HepG2 (cell line): ENCODE measurements at regions not wholly inside any gene's neighbourhood (a gene's known extent, or its start where the extent isn't known, plus 50 kb on each side); places are given as distances from the start of the nearest gene placed in this dataset.

Source experiments
- ATAC-seq: fragments of 200-7000 bp; cut with Tn5 transposase; 3 replicates; pipeline ENCODE4 v1.9.1; 2020; ENCODE audit warnings: mild to moderate bottlenecking, moderate library complexity
- BruUV-seq: library from RNA; stranded (reverse); fragments of 400-500 nt; replicated peaks from 2 replicates; lab custom pipeline; 2021; lab: Mats Ljungman, UMichigan
- CTCF ChIA-PET: fragments of 300-600 bp; formaldehyde crosslinking; extraction: SDS; loops from one replicate; lab custom pipeline; 2021; ENCODE audit warnings: low total read pairs, inconsistent platforms, low intra/inter-chr PET ratio; lab: Yijun Ruan, JAX
- POLR2A ChIA-PET: fragments of 350-600 bp; sonication (Branson Sonifier 250); formaldehyde crosslinking; loops from one replicate; lab custom pipeline; 2020; ENCODE audit warnings: antibody characterized with exemption, inconsistent platforms; lab: Yijun Ruan, JAX
- DNase-seq: peaks from one replicate; pipeline ENCODE4 v3.0.0-alpha.2; 2015; ENCODE audit warnings: low spot score
- FAIRE-seq: peaks from 3 replicates; lab custom pipeline; 2011; peaks lifted over from hg19 to GRCh38; lab: Jason Lieb, UNC
- H2AFZ ChIP-seq: one replicate; pipeline ENCODE4 v1.6.1; 2011; ENCODE audit warnings: low read length, inconsistent platforms
- H3K27ac ChIP-seq: fragments of 300-600 bp; 3 replicates; pipeline ENCODE4 v1.8.0; 2011; ENCODE audit warnings: mixed run types, mild to moderate bottlenecking, mixed read lengths, low read length, inconsistent platforms; ENCODE audit not compliant: insufficient read depth; ENCODE audit errors: extremely low read length
- H3K27me3 ChIP-seq, 2 experiments: fragments of 200-600 bp in 1 of 2; 2 replicates in 1 of 2; 3 replicates in 1 of 2; pipeline versions ENCODE4 v1.6.0 to v1.8.0; 2011; ENCODE audit warnings: low read length in 2 of 2, mild to moderate bottlenecking in 2 of 2, moderate library complexity in 2 of 2, inconsistent platforms in 1 of 2; ENCODE audit not compliant: insufficient read depth in 2 of 2, control insufficient read depth in 1 of 2
- H3K36me3 ChIP-seq, 2 experiments: fragments of 200-600 bp in 1 of 2; replicated peaks in 1 of 2; 2 replicates in 1 of 2; 3 replicates in 1 of 2; pipeline versions ENCODE4 v1.5.1 to v1.8.0; 2011; ENCODE audit warnings: low read length in 2 of 2, inconsistent platforms in 1 of 2; ENCODE audit not compliant: insufficient read depth in 2 of 2, control insufficient read depth in 1 of 2
- H3K4me1 ChIP-seq: 2 replicates; pipeline ENCODE4 v1.5.1; 2012; ENCODE audit warnings: low read length, inconsistent platforms; ENCODE audit not compliant: insufficient read depth
- H3K4me2 ChIP-seq: 2 replicates; pipeline ENCODE4 v1.6.0; 2011; ENCODE audit warnings: low read depth, low read length, inconsistent platforms
- H3K4me3 ChIP-seq, 3 experiments: fragments of 200-600 bp in 1 of 3; sonication (generic), shearing (Covaris generic) in 1 of 3; replicated peaks in 1 of 3; 2 replicates each; pipeline ENCODE4 v1.5.1; 2011 to 2016; ENCODE audit warnings: low read length in 3 of 3, inconsistent platforms in 2 of 3, low read depth in 2 of 3, mild to moderate bottlenecking in 2 of 3, control low read depth in 1 of 3, mixed read lengths in 1 of 3; ENCODE audit not compliant: insufficient read depth in 1 of 3
- H3K79me2 ChIP-seq: one replicate; pipeline ENCODE4 v1.6.1; 2011; ENCODE audit warnings: low read length, inconsistent platforms; ENCODE audit not compliant: insufficient read depth
- H3K9ac ChIP-seq: 2 replicates; pipeline ENCODE4 v1.6.0; 2011; ENCODE audit warnings: mild to moderate bottlenecking, low read depth, low read length, inconsistent platforms; ENCODE audit not compliant: insufficient read depth
- H3K9me3 ChIP-seq: 2 replicates; pipeline ENCODE4 v1.5.1; 2012; ENCODE audit warnings: mild to moderate bottlenecking, low read length
- H4K20me1 ChIP-seq: 2 replicates; pipeline ENCODE4 v1.6.0; 2011; ENCODE audit warnings: inconsistent platforms, mild to moderate bottlenecking, low read length, moderate library complexity; ENCODE audit not compliant: insufficient read depth
- ATF4 ChIP-seq, 2 experiments: fragments of 450-650 bp in 1 of 2; sonication (generic) in 1 of 2; formaldehyde crosslinking; IDR thresholded peaks; 2 replicates each; pipeline versions ENCODE4 v1.5.0 to v1.8.0; 2020 to 2022; ENCODE audit warnings: mild to moderate bottlenecking in 1 of 2, missing genetic modification reagents in 1 of 2
- HCFC1 ChIP-seq: fragments of 150-350 bp; IDR thresholded peaks from 2 replicates; pipeline ENCODE4 v1.6.1; 2014; ENCODE audit warnings: low read depth, low read length
- HIC2 ChIP-seq: sonication (generic); formaldehyde crosslinking; IDR thresholded peaks from 2 replicates; pipeline ENCODE4 v1.9.0; 2022; ENCODE audit warnings: low read depth, missing genetic modification reagents
- IRF1 ChIP-seq: sonication (generic); formaldehyde crosslinking; IDR thresholded peaks from 2 replicates; pipeline ENCODE4 v1.4.0; 2020; ENCODE audit warnings: low read depth, mild to moderate bottlenecking, missing genetic modification reagents
- KLF16 ChIP-seq, 2 experiments: sonication (generic) in 1 of 2; formaldehyde crosslinking in 1 of 2; IDR thresholded peaks; 2 replicates each; pipeline versions ENCODE4 v1.6.1 to v1.8.0; 2016 to 2023; ENCODE audit warnings: missing genetic modification reagents in 2 of 2, missing compliant biosample characterization in 1 of 2
- NFRKB ChIP-seq: fragments of 450-650 bp; IDR thresholded peaks from 2 replicates; pipeline ENCODE4 v1.6.1; 2017
- NONO ChIP-seq, 2 experiments: fragments of 450-650 bp in 1 of 2; sonication (generic) in 1 of 2; formaldehyde crosslinking in 1 of 2; IDR thresholded peaks in 1 of 2; conservative IDR thresholded peaks in 1 of 2; 2 replicates each; pipeline versions ENCODE4 v1.6.1 to v1.8.0; 2017 to 2022; ENCODE audit warnings: mild to moderate bottlenecking in 1 of 2, missing genetic modification reagents in 1 of 2, moderate library complexity in 1 of 2
- POLR2A ChIP-seq, 2 experiments: IDR thresholded peaks; 2 replicates each; pipeline ENCODE4 v1.6.1; 2011; ENCODE audit warnings: low read depth in 2 of 2, low read length in 2 of 2, mild to moderate bottlenecking in 1 of 2, moderate library complexity in 1 of 2; ENCODE audit not compliant: insufficient read depth in 1 of 2
- SMAD9 ChIP-seq: sonication (generic); formaldehyde crosslinking; IDR thresholded peaks from 2 replicates; pipeline ENCODE4 v1.5.1; 2020; ENCODE audit warnings: mild to moderate bottlenecking, missing genetic modification reagents
- SMARCC2 ChIP-seq: fragments of 450-650 bp; IDR thresholded peaks from 2 replicates; pipeline ENCODE4 v1.6.1; 2017; ENCODE audit warnings: antibody characterized with exemption, mild to moderate bottlenecking
- SSRP1 ChIP-seq: IDR thresholded peaks from 2 replicates; pipeline ENCODE4 v1.6.1; 2016; ENCODE audit warnings: control low read depth
- STAT5B ChIP-seq: sonication (generic); formaldehyde crosslinking; IDR thresholded peaks from 2 replicates; pipeline ENCODE4 v1.4.0; 2020; ENCODE audit warnings: missing genetic modification reagents
- TP53 ChIP-seq: sonication (generic); formaldehyde crosslinking; conservative IDR thresholded peaks from 2 replicates; pipeline ENCODE4 v1.4.0; 2020; ENCODE audit warnings: missing genetic modification reagents
- YEATS4 ChIP-seq: sonication (generic); formaldehyde crosslinking; IDR thresholded peaks from 2 replicates; pipeline ENCODE4 v1.4.0; 2020; ENCODE audit warnings: missing genetic modification reagents, borderline replicate concordance
- ZBTB44 ChIP-seq: sonication (generic); formaldehyde crosslinking; IDR thresholded peaks from 2 replicates; pipeline ENCODE4 v1.4.0; 2020; ENCODE audit warnings: missing genetic modification reagents
- ZFP36L1 ChIP-seq: sonication (generic); formaldehyde crosslinking; IDR thresholded peaks from 2 replicates; pipeline ENCODE4 v1.8.0; 2022; ENCODE audit warnings: mild to moderate bottlenecking, missing genetic modification reagents, moderate library complexity
- ZMAT3 ChIP-seq: sonication (generic); formaldehyde crosslinking; conservative IDR thresholded peaks from 2 replicates; pipeline ENCODE4 v1.7.0; 2021; ENCODE audit warnings: missing genetic modification reagents
- ZNF546 ChIP-seq: sonication (generic); formaldehyde crosslinking; conservative IDR thresholded peaks from 2 replicates; pipeline ENCODE4 v1.8.1; 2023; ENCODE audit warnings: mild to moderate bottlenecking, missing genetic modification reagents
- WGBS: methylation state at CpG from one replicate; pipeline ENCODE4 v1.1.6; 2017; ENCODE audit warnings: low lambda C conversion rate; 5-methylcytosine and 5-hydroxymethylcytosine counted together
- in situ Hi-C: cut with HindIII; loops from 2 replicates; pipeline ENCODE4 v1.10.0; 2017; ENCODE audit warnings: low pct_unique_long_range_greater_than_20kb; ENCODE audit not compliant: extremely low pct_ligation_motif_present
- intact Hi-C: fragments of 100-400 bp; cut with micrococcal nuclease; formaldehyde crosslinking; loops from one replicate; pipeline ENCODE4 v1.10.0; 2022; ENCODE audit not compliant: unreplicated experiment

- DNase-seq = no peak
- intact Hi-C loops = no loop called here
- H3K9ac ChIP-seq = no peak overlapping the region
- WGBS = 14% methylated on average over 3 of the region's 3 CpGs
- in situ Hi-C loops = no loop called here
- no peaks in the 10 kb centered on the region for H3K36me3 ChIP-seq
- ChIA-PET POLR2A (no interaction called here), CTCF (no interaction called here)
- H2AFZ ChIP-seq = no peak overlapping the region
- no peak overlapping the region for H3K27ac ChIP-seq
- H3K4me3 ChIP-seq = no peak overlapping the region
- H3K9me3 ChIP-seq = no peaks in the 10 kb centered on the region; the same call in 1 of the 2 replicates
- BruUV-seq = no TSS peak
- no peak for TF ChIP-seq NONO (IDR thresholded peaks at IDR 0.05)
- no peak for TF ChIP-seq NONO (CRISPR knock-in tag; conservative IDR thresholded peaks at IDR 0.05)
- no peak for TF ChIP-seq HIC2 (CRISPR knock-in tag)
- no peak for TF ChIP-seq STAT5B (CRISPR knock-in tag)
- TF ChIP-seq NFRKB = no peak
- no peak for TF ChIP-seq HCFC1
- TF ChIP-seq SMAD9 (CRISPR knock-in tag) = no peak
- no peak for TF ChIP-seq ZFP36L1 (CRISPR knock-in tag)
- TF ChIP-seq POLR2A (IDR thresholded peaks at IDR 0.05; ENCODE audit: insufficient read depth in 1 of 2, low read depth in 2 of 2, low read length in 2 of 2) = no peak
- TF ChIP-seq SSRP1 (CRISPR knock-in tag) = no peak
- TF ChIP-seq ZNF546 (CRISPR knock-in tag) = no peak
- no peak for TF ChIP-seq TP53 (CRISPR knock-in tag)
- TF ChIP-seq YEATS4 (CRISPR knock-in tag) = no peak
- no peak for TF ChIP-seq KLF16 (CRISPR knock-in tag; IDR thresholded peaks at IDR 0.05)
- no peak for TF ChIP-seq ZBTB44 (CRISPR knock-in tag)
- TF ChIP-seq ATF4 (CRISPR knock-in tag; IDR thresholded peaks at IDR 0.05) = no peak
- no peak for TF ChIP-seq ZMAT3 (CRISPR knock-in tag)
- TF ChIP-seq IRF1 (CRISPR knock-in tag) = no peak
- no peak for TF ChIP-seq SMARCC2
- no peaks in the 10 kb centered on the region for H3K4me1 ChIP-seq
- no peaks in the 10 kb centered on the region for H4K20me1 ChIP-seq
- no peak for ATAC-seq
- no peaks in the 10 kb centered on the region for H3K79me2 ChIP-seq
- no peaks in the 10 kb centered on the region; a peak in 1 of 5 replicates for H3K27me3 ChIP-seq
- no peak overlapping the region for H3K4me2 ChIP-seq
- no peak for FAIRE-seq
These were observed 340.3 kb upstream of the GRID2 start for GRCh38 chr4:91963486-91963885.
